ENCODE measurements at regions not wholly inside any gene's neighbourhood (a gene's known extent, or its start where the extent isn't known, plus 50 kb on each side); places are given as distances from the start of the nearest gene placed in this dataset.
"Not testable (repeated sequence)": the region's sequence is repeated elsewhere in the genome, so short reads cannot be mapped to it uniquely, and the experiment has no call there.

DNA sequence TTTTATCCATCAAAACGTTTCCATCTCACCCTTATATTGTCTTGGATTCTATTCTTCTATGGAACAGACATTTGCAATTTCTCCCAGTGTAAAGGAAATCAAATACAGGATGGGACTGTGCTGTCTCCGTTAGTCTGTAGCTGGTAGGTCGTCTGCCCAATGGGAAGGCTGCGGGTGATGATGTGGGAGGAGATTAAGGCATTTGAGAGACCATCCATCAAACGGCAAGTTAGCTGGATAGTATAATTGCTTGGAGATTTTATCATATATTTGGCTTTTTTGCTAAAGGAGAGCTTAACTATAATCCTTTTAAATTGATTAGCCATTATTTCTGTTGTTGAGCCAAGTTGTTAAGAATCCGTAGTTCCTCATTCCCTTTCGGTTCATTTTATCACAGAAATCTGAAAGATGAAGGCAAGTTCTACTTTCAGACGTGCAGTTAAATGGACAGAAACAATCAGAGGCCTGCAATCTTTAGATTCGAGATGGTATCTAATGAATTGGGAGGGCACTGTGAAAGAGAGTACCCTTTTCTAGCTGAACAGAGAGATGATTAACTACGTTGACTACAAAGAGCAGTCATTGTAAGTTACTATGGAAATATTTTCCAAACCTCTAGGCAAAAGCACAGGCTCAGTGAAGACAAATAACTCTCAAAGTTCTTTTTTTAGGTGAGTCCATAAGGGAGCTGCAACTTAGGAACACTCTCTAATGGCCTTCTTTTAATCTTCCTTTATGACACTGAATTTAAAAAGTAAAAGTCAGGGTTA lies 253.3 kb upstream of the KIAA1217 start:
- DNase-seq (ENCODE audit: low read depth in 2 of 2) = no peak

DNA sequence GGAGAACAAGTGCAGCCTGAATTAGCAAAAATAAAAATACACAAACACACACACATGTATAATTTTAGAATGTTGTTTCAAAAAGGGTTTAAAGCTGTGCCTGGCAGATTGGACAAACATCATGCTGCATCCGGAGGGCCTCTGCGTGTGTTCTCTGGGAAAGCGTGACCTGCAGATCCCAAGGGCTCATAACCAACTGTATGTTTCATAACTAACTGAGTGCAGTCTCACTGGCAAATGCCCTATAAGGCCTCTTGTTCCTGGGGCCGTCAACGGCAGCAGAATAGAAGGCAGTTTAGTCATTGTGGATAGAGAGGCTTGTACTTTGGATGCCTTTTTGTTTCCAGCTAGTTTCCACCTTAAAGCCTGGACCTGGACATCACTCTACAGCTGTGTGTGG lies 243.8 kb upstream of the KIAA1217 start:
- DNase-seq (ENCODE audit: low read depth in 2 of 2) = no peak

DNA sequence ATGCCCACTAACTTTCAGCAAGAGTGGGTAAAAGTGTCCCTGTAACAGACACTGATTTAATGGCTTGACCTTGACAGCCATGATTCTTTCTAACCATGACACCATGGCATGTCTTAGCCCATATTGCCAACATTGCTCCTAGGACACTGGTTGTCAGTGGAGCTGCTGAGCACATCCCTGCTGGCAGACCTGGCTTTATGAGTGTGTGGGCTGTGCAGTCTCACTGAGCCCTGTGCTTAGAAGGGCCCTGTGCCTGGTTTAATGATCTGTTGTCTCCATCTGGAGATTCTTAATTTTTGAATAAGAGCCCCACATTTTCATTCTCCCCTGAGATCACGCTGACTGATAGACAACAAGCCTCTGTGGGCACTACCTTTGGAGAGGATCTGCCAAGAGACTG lies 243.1 kb upstream of the KIAA1217 start:
- DNase-seq (ENCODE audit: low read depth in 2 of 2) = no peak

DNA sequence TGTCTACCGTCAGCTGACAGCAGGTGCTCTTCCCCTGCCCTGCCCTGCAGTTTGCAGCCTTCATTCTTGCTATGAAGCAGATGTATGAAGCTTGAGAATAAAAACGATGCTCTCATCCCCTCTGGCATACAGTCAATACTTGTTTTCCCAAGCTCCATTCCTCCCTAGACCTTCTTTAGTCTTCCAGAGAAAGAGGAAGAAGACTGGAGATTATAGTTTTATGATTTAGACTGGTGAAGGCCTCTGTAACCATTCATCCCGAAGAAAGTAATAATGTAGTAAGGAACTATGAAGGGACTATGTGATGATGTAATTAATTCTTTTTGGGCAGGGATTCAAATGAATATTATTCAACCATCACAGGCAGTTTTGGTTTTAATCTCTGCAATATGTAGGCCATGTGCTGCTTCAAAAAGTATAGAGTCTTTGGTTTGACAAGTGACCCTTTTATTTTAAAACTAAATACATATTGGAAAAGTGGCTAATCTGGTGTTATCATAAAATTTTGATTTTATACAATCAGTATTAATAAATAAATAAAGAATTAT lies 242.4 kb upstream of the KIAA1217 start:
- DNase-seq (ENCODE audit: low read depth in 2 of 2) = no peak

DNA sequence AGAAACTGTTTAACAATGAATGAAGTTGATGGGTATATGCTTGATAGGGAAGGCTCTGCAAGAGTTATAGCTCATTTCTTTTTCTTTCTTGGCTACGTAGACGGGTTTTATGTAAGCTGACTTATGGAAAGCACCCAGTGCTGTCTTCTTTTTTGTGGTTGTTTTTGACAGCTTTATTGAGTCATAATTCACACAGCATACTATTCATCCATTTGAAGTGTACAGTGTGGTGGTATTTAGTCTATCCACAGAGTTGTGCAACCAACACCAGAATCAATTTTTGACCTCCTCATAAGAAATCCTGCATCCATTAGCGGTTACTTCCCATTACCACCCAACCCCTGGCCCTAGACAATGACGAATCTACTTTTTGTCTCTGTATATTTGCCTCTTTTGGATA lies 240.6 kb upstream of the KIAA1217 start:
- peak; percentile 55 to 57 for DNase-seq (ENCODE audit: low read depth in 2 of 2)

- no peak for DNase-seq (ENCODE audit: low read depth in 2 of 2)
These were observed 234.1 kb upstream of the KIAA1217 start for GRCh38 chr10:23974746-23975272.

GRCh38 chr10:23975431-23975830 lies 233.5 kb upstream of the KIAA1217 start:
- DNase-seq (ENCODE audit: low read depth in 2 of 2) = no peak

- no peak for DNase-seq (ENCODE audit: low read depth in 2 of 2)
These were observed 232.7 kb upstream of the KIAA1217 start for GRCh38 chr10:23976275-23976674.

- no peak for DNase-seq (ENCODE audit: low read depth in 2 of 2)
These were observed 230.6 kb upstream of the KIAA1217 start for GRCh38 chr10:23978317-23978716.

GRCh38 chr10:23980094-23980493 lies 228.8 kb upstream of the KIAA1217 start:
- DNase-seq (ENCODE audit: low read depth in 2 of 2) = no peak

GRCh38 chr10:23981520-23982309 lies 227.2 kb upstream of the KIAA1217 start:
- no peak for DNase-seq (ENCODE audit: low read depth in 2 of 2)

GRCh38 chr10:23984405-23984804 lies 224.5 kb upstream of the KIAA1217 start:
- not testable (repeated sequence) for DNase-seq (ENCODE audit: low read depth in 2 of 2)

DNA sequence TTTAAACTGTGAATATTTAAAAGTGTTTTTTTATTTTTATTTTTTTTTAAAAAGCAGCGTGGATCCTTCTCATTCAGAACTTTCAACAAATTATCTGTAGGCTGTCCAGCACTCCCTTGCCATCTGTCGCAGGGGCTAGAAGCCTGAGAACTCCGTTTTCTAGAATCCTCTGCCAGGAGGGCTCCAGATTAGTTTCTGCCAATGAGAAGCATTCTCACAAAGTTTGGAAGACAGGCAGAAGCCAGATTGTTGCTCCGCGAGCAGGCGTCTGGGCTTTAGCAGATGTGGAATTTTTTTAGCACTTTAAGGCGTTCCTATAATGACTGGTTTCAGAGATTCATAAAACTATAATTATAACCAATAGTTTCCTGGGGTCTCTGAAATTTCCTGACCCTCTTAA lies 220.9 kb upstream of the KIAA1217 start:
- DNase-seq (ENCODE audit: low read depth in 2 of 2) = no peak

- peak; percentile 19 to 21 for DNase-seq (ENCODE audit: low read depth in 2 of 2)
These were observed 214.4 kb upstream of the KIAA1217 start for GRCh38 chr10:23994459-23995046.

GRCh38 chr10:23999445-23999844 lies 209.5 kb upstream of the KIAA1217 start:
- no peak for DNase-seq (ENCODE audit: low read depth in 2 of 2)

DNA sequence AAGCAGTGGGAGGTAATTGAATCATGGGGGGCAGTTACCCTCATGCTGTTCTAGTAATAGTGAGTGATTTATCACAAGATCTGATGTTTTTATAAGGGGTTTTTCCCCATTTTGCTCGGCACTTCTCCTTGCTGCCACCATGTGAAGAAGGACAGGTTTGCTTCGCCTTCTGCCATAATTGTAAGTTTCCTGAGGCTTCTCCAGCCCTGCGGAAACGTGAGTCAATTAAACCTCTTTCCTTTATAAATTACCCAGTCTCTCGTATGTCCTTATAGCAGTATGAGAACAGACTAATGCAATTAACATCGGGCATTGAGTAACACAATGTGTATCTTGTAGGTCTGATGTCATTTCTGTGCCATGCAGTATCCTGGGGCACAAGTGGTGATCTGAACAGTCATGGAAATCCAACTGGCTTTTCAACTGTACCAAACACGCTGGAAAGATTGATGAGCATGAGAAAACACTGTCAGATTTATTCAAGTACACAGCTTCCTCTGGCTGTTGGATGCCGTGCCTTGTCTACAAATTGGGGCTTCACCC lies 208.6 kb upstream of the KIAA1217 start:
- DNase-seq (ENCODE audit: low read depth in 2 of 2) = no peak

DNA sequence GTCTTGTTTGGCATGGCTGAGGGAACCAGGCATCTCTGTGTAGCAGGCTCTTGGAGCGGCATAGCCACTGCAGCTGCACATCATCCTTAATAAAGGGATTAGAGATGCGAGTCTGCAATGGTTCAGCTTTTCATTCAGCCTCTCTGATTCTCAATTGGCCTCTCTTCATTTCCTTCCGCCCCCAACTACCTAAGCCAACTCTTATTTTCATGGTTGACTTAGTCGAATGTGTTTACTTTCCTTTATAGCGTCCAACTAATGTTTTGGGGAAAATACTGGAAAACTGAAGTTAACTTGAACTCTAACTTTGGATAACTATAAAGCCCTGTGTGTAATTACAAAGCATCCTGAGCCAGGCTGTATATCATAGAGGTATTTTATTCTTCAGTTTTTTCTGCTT lies 202.2 kb upstream of the KIAA1217 start:
- no peak for DNase-seq (ENCODE audit: low read depth in 2 of 2)

DNA sequence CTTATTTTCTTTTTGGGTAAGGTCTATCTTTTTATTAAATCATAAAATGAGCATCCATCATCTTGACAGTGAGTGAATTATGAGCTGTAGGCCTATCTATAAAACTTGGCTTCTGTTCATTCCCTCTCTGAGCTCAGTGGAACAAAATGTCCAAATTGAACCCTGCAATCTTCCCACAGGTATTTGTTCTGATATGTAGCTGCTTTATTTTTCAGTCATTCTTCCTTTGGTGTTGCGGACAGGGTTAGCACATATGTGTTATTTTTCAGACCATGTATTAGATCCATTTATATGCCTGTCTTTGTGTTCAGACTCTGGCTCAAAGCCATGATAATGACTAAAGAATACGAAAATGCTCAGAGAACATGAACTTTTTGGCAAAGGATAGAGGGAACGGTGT lies 201.6 kb upstream of the KIAA1217 start:
- DNase-seq (ENCODE audit: low read depth in 2 of 2) = no peak

GRCh38 chr10:24008164-24009091 lies 200.5 kb upstream of the KIAA1217 start:
- peak; percentile 62 for DNase-seq (ENCODE audit: low read depth in 2 of 2)

- DNase-seq (ENCODE audit: low read depth in 2 of 2) = no peak
These were observed 199.8 kb upstream of the KIAA1217 start for GRCh38 chr10:24009115-24009514.

GRCh38 chr10:24009736-24010135 lies 199.2 kb upstream of the KIAA1217 start:
- no peak for DNase-seq (ENCODE audit: low read depth in 2 of 2)
